ENCODE measurements at regions not wholly inside any gene's neighbourhood (a gene's known extent, or its start where the extent isn't known, plus 50 kb on each side); places are given as distances from the start of the nearest gene placed in this dataset.
"Not testable (repeated sequence)": the region's sequence is repeated elsewhere in the genome, so short reads cannot be mapped to it uniquely, and the experiment has no call there.

DNA sequence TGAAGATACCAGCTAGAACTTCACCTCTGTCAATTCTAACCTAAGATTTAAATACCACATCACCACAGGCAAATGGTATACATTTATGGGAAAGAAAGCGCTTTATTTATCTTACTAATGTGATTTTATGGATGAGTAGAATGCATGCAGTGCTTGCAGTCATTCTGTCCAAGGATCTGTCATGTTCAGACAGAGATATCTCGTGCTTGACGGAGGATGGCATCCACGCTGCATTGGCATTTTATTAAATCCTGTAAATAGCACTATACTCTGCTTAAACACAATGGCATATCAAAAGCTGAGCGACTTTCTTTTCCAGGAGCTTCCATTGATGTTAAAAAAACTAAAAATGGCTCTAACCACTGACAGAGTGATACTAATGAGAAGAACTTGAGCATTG, 133.7 kb upstream of the CAV2 start:
- peaks cover 0 to 3% of the 10 kb centered on the region in 2 donors for H3K9me3 ChIP-seq (replicated peaks in 1 of 2; ENCODE audit: control insufficient read depth in 2 of 2, insufficient read depth in 1 of 2, low read depth in 1 of 2, low read length in 2 of 2)
- no peak overlapping the region for H2BK120ac ChIP-seq (ENCODE audit: low read depth, low read length)
- no peak overlapping the region for H3K4me3 ChIP-seq (ENCODE audit: low read length in 2 of 2)
- H2BK12ac ChIP-seq (ENCODE audit: low read length): no peak overlapping the region
- no peak overlapping the region for H2AFZ ChIP-seq (ENCODE audit: low read length)
- H4K8ac ChIP-seq (ENCODE audit: low read depth, low read length): no peak overlapping the region
- no peak overlapping the region for H2AK5ac ChIP-seq (ENCODE audit: low read depth, low read length)
- no peak overlapping the region for H3K18ac ChIP-seq (ENCODE audit: low read length)
- H3K4me1 ChIP-seq (ENCODE audit: control insufficient read depth in 2 of 2, insufficient read depth in 1 of 2, low read depth in 1 of 2, low read length in 2 of 2): no peaks in the 10 kb centered on the region
- no peak for DNase-seq (ENCODE audit: low spot score)
- H3K9ac ChIP-seq (ENCODE audit: low read depth, low read length, poor library complexity): no peak overlapping the region
- H3K23ac ChIP-seq (ENCODE audit: low read depth, low read length, poor library complexity): no peak overlapping the region
- no peak overlapping the region for H4K91ac ChIP-seq (ENCODE audit: low read depth, low read length, poor library complexity)
- WGBS, 2 donors (ENCODE audit: extremely low coverage in 2 of 2, insufficient read length in 2 of 2, insufficient replicate concordance in 1 of 2): no CpG with 5 or more reads among the region's 5 CpGs
- H2BK15ac ChIP-seq (ENCODE audit: low read length): no peak overlapping the region
- H3K14ac ChIP-seq (ENCODE audit: low read length): no peak overlapping the region
- H3K36me3 ChIP-seq (replicated peaks in 1 of 2; ENCODE audit: control insufficient read depth in 2 of 2, insufficient read depth in 2 of 2, low read length in 2 of 2): no peaks in the 10 kb centered on the region
- H2BK5ac ChIP-seq (ENCODE audit: low read length): no peak overlapping the region
- no peak overlapping the region for H3K4me2 ChIP-seq (ENCODE audit: insufficient read depth, low read length, poor library complexity, severe bottlenecking)
- H3K27ac ChIP-seq (replicated peaks; ENCODE audit: low read length): no peak overlapping the region
- H3K27me3 ChIP-seq (ENCODE audit: control insufficient read depth in 3 of 3, insufficient read depth in 3 of 3, low read depth in 1 of 3, low read length in 3 of 3): no peaks in the 10 kb centered on the region
- no peak overlapping the region for H3K4ac ChIP-seq (ENCODE audit: low read length)
- no peaks in the 10 kb centered on the region for H3K79me1 ChIP-seq (ENCODE audit: low read depth, low read length)

DNA sequence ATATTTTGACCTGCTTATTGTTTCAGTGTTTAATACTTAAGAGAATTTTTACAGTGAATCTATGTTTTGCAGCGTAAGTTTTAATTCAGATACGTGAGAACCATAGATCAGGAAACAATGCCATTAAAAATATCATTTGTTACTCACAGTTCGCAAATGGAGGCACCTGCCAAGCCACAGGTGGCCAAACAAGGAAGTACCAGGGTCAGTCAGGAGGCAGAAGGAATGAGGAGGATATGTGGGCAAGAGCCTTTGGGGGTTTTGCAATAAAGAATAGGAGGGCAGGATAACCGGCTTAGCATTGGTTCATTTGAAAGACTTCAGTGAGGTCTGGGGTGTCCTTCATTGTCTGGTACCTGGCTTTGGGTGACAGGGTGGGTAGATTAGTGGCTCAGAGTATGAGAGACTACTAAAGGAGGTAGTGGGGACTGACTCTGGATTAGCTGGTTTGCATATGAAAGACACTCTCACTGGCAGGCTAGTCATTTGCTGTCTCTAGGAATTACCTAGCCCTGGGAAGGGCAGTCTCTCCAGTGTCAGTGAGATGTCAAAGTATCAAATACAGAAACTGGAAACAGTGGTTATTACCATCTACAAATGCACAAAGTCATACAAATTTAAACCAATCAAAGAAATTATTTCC, 132.2 kb upstream of the CAV2 start:
- Histone ChIP-seq H3K4me2 (ENCODE audit: insufficient read depth, low read length, poor library complexity, severe bottlenecking) (no peak overlapping the region), H2BK120ac (ENCODE audit: low read depth, low read length) (no peak overlapping the region), H3K27me3 (ENCODE audit: control insufficient read depth in 3 of 3, insufficient read depth in 3 of 3, low read depth in 1 of 3, low read length in 3 of 3) (no peaks in the 10 kb centered on the region), H3K27ac (replicated peaks; ENCODE audit: low read length) (no peak overlapping the region), H3K79me1 (ENCODE audit: low read depth, low read length) (peaks cover 3% of the 10 kb centered on the region), H3K36me3 (replicated peaks in 1 of 2; ENCODE audit: control insufficient read depth in 2 of 2, insufficient read depth in 2 of 2, low read length in 2 of 2) (no peaks in the 10 kb centered on the region), H3K4ac (ENCODE audit: low read length) (no peak overlapping the region), H3K14ac (ENCODE audit: low read length) (no peak overlapping the region), H2BK12ac (ENCODE audit: low read length) (no peak overlapping the region), H3K4me3 (ENCODE audit: low read length in 2 of 2) (no peak overlapping the region), H2BK5ac (ENCODE audit: low read length) (no peak overlapping the region), H3K23ac (ENCODE audit: low read depth, low read length, poor library complexity) (no peak overlapping the region), H2AFZ (ENCODE audit: low read length) (no peak overlapping the region), H4K8ac (ENCODE audit: low read depth, low read length) (no peak overlapping the region), H2AK5ac (ENCODE audit: low read depth, low read length) (no peak overlapping the region), H4K91ac (ENCODE audit: low read depth, low read length, poor library complexity) (no peak overlapping the region), H3K9me3 (replicated peaks in 1 of 2; ENCODE audit: control insufficient read depth in 2 of 2, insufficient read depth in 1 of 2, low read depth in 1 of 2, low read length in 2 of 2) (peaks cover 0 to 5% of the 10 kb centered on the region in 2 donors), H2BK15ac (ENCODE audit: low read length) (no peak overlapping the region), H3K4me1 (ENCODE audit: control insufficient read depth in 2 of 2, insufficient read depth in 1 of 2, low read depth in 1 of 2, low read length in 2 of 2) (no peaks in the 10 kb centered on the region), H3K18ac (ENCODE audit: low read length) (no peak overlapping the region), H3K9ac (ENCODE audit: low read depth, low read length, poor library complexity) (no peak overlapping the region)
- DNase-seq (ENCODE audit: low spot score): no peak
- no CpG with 5 or more reads among the region's 4 CpGs for WGBS, 2 donors (ENCODE audit: extremely low coverage in 2 of 2, insufficient read length in 2 of 2, insufficient replicate concordance in 1 of 2)

DNA sequence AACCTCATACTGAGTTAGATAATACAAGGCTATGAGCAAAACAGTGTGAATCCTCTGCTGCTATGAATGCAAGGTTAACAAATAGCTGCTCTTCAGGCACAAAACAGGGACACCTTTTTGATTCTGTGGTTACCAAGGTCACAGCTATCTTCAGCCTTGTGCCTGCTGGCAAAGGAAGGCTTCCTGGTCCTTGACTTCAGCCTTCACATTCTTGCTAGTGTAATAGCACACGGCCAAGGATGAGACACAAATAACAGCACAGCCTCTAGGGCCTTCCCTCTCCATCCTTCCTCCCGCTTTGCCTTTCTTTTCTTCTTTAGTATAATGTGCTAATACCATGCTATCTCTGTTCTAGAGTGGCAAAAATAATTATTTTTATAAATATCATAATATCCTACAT, 130.6 kb upstream of the CAV2 start:
- peak overlapping the region; percentile 27 for H3K18ac ChIP-seq (ENCODE audit: low read length)
- no CpG with 5 or more reads among the region's 2 CpGs for WGBS, 2 donors (ENCODE audit: extremely low coverage in 2 of 2, insufficient read length in 2 of 2, insufficient replicate concordance in 1 of 2)
- no peak overlapping the region for H2AK5ac ChIP-seq (ENCODE audit: low read depth, low read length)
- H3K4me3 ChIP-seq (ENCODE audit: low read length in 2 of 2): no peak overlapping the region
- no peak overlapping the region for H3K4me2 ChIP-seq (ENCODE audit: insufficient read depth, low read length, poor library complexity, severe bottlenecking)
- H4K8ac ChIP-seq (ENCODE audit: low read depth, low read length): no peak overlapping the region
- no peak overlapping the region for H2BK15ac ChIP-seq (ENCODE audit: low read length)
- no peak overlapping the region for H4K91ac ChIP-seq (ENCODE audit: low read depth, low read length, poor library complexity)
- H3K4ac ChIP-seq (ENCODE audit: low read length): no peak overlapping the region
- no peak overlapping the region for H2AFZ ChIP-seq (ENCODE audit: low read length)
- H3K27ac ChIP-seq (replicated peaks; ENCODE audit: low read length): no peak overlapping the region
- peak overlapping the region; percentile 43 for H3K23ac ChIP-seq (ENCODE audit: low read depth, low read length, poor library complexity)
- H3K36me3 ChIP-seq (replicated peaks in 1 of 2; ENCODE audit: control insufficient read depth in 2 of 2, insufficient read depth in 2 of 2, low read length in 2 of 2): no peaks in the 10 kb centered on the region
- peak overlapping the region; percentile 50 for H3K9ac ChIP-seq (ENCODE audit: low read depth, low read length, poor library complexity)
- no peak overlapping the region for H3K14ac ChIP-seq (ENCODE audit: low read length)
- H3K4me1 ChIP-seq (ENCODE audit: control insufficient read depth in 2 of 2, insufficient read depth in 1 of 2, low read depth in 1 of 2, low read length in 2 of 2): no peaks in the 10 kb centered on the region
- H2BK5ac ChIP-seq (ENCODE audit: low read length): no peak overlapping the region
- H3K79me1 ChIP-seq (ENCODE audit: low read depth, low read length): peaks cover 3% of the 10 kb centered on the region
- H3K27me3 ChIP-seq (ENCODE audit: control insufficient read depth in 3 of 3, insufficient read depth in 3 of 3, low read depth in 1 of 3, low read length in 3 of 3): no peaks in the 10 kb centered on the region
- no peak for DNase-seq (ENCODE audit: low spot score)
- H3K9me3 ChIP-seq (replicated peaks in 1 of 2; ENCODE audit: control insufficient read depth in 2 of 2, insufficient read depth in 1 of 2, low read depth in 1 of 2, low read length in 2 of 2): peaks cover 0 to 5% of the 10 kb centered on the region in 2 donors
- H2BK12ac ChIP-seq (ENCODE audit: low read length): no peak overlapping the region
- no peak overlapping the region for H2BK120ac ChIP-seq (ENCODE audit: low read depth, low read length)

GRCh38 chr7:116371536-116371935, 128.0 kb upstream of the CAV2 start:
- H3K36me3 ChIP-seq (replicated peaks in 1 of 2; ENCODE audit: control insufficient read depth in 2 of 2, insufficient read depth in 2 of 2, low read length in 2 of 2); H3K27ac ChIP-seq (replicated peaks; ENCODE audit: low read length); H3K18ac ChIP-seq (ENCODE audit: low read length); H3K23ac ChIP-seq (ENCODE audit: low read depth, low read length, poor library complexity); H3K27me3 ChIP-seq (ENCODE audit: control insufficient read depth in 3 of 3, insufficient read depth in 3 of 3, low read depth in 1 of 3, low read length in 3 of 3); H2AK5ac ChIP-seq (ENCODE audit: low read depth, low read length); H2BK15ac ChIP-seq (ENCODE audit: low read length); H4K91ac ChIP-seq (ENCODE audit: low read depth, low read length, poor library complexity); DNase-seq (ENCODE audit: low spot score); H3K9me3 ChIP-seq (replicated peaks in 1 of 2; ENCODE audit: control insufficient read depth in 2 of 2, insufficient read depth in 1 of 2, low read depth in 1 of 2, low read length in 2 of 2); H2BK5ac ChIP-seq (ENCODE audit: low read length); H3K4ac ChIP-seq (ENCODE audit: low read length); H3K14ac ChIP-seq (ENCODE audit: low read length); H3K4me1 ChIP-seq (ENCODE audit: control insufficient read depth in 2 of 2, insufficient read depth in 1 of 2, low read depth in 1 of 2, low read length in 2 of 2); H2BK12ac ChIP-seq (ENCODE audit: low read length); H2BK120ac ChIP-seq (ENCODE audit: low read depth, low read length); H4K8ac ChIP-seq (ENCODE audit: low read depth, low read length); H3K4me2 ChIP-seq (ENCODE audit: insufficient read depth, low read length, poor library complexity, severe bottlenecking); H3K9ac ChIP-seq (ENCODE audit: low read depth, low read length, poor library complexity); H3K4me3 ChIP-seq (ENCODE audit: low read length in 2 of 2); H3K79me1 ChIP-seq (ENCODE audit: low read depth, low read length); H2AFZ ChIP-seq (ENCODE audit: low read length): not testable (repeated sequence)
- WGBS, 2 donors (ENCODE audit: extremely low coverage in 2 of 2, insufficient read length in 2 of 2, insufficient replicate concordance in 1 of 2): no CpG with 5 or more reads among the region's 7 CpGs

Data from neuronal stem cell (in vitro differentiated cells).